Esophagus muscularis mucosa (tissue), 4 donors: ENCODE measurements at regions not wholly inside any gene's neighbourhood (a gene's known extent, or its start where the extent isn't known, plus 50 kb on each side); places are given as distances from the start of the nearest gene placed in this dataset.

ENCODE experiments used
- DNase-seq: peaks from one replicate; pipeline ENCODE4 v3.0.0-alpha.2; 2017; ENCODE audit errors: extremely low spot score
- H3K27ac ChIP-seq, 4 donors: fragments of 200-600 bp; sonication (generic); replicated peaks in 1 of 4; 1 replicate in 3 of 4; 2 replicates in 1 of 4; pipeline ENCODE4 v1.5.1; 2016 to 2019; ENCODE audit warnings: mild to moderate bottlenecking in 1 of 4
- H3K27me3 ChIP-seq, 4 donors: fragments of 200-600 bp; sonication (generic); one replicate each; pipeline versions ENCODE4 v1.5.1 to v1.6.0; 2016 to 2019
- H3K36me3 ChIP-seq, 4 donors: fragments of 200-600 bp; sonication (generic); one replicate each; pipeline ENCODE4 v1.5.1; 2016 to 2019
- H3K4me1 ChIP-seq, 4 donors: fragments of 200-600 bp; sonication (generic); one replicate each; pipeline ENCODE4 v1.5.1; 2016 to 2019
- H3K4me3 ChIP-seq, 4 donors: fragments of 200-600 bp; sonication (generic); 1 replicate in 2 of 4; 2 replicates in 2 of 4; pipeline ENCODE4 v1.5.1; 2016 to 2019; ENCODE audit warnings: mild to moderate bottlenecking in 4 of 4, moderate library complexity in 1 of 4
- H3K9me3 ChIP-seq, 4 donors: fragments of 200-600 bp; sonication (generic); 1 replicate in 3 of 4; 2 replicates in 1 of 4; pipeline ENCODE4 v1.5.1; 2016 to 2019
- CTCF ChIP-seq, 3 experiments: fragments of 200-600 bp in 2 of 3; fragments of 450-650 bp in 1 of 3; sonication (generic) in 2 of 3; IDR thresholded peaks; one replicate each; pipeline ENCODE4 v1.5.1; 2017 to 2019; ENCODE audit warnings: antibody characterized with exemption in 3 of 3, mild to moderate bottlenecking in 2 of 3, moderate library complexity in 1 of 3
- EP300 ChIP-seq: sonication (generic); formaldehyde crosslinking; IDR thresholded peaks from one replicate; pipeline ENCODE4 v1.6.1; 2017; ENCODE audit warnings: antibody characterized with exemption
- POLR2A ChIP-seq: fragments of 450-650 bp; IDR thresholded peaks from one replicate; pipeline ENCODE4 v1.6.1; 2017; ENCODE audit warnings: antibody characterized with exemption, moderate library complexity, mild to moderate bottlenecking, low read depth
- POLR2AphosphoS5 ChIP-seq, 2 donors: sonication (generic); formaldehyde crosslinking; IDR thresholded peaks; one replicate each; pipeline ENCODE4 v1.6.1; 2017; ENCODE audit warnings: antibody characterized with exemption in 2 of 2
- WGBS: methylation state at CpG from one replicate; pipeline ENCODE4 v1.1.5; 2018; 5-methylcytosine and 5-hydroxymethylcytosine counted together
- intact Hi-C: fragments of 100-400 bp; cut with DNase I; formaldehyde crosslinking; loops from one replicate; pipeline ENCODE4 v1.15.1; 2023

GRCh38 chr9:135015565-135015964 lies 71.9 kb upstream of the OLFM1 start:
- 64% methylated on average over 6 of the region's 6 CpGs for WGBS
- Histone ChIP-seq H3K27me3 (peaks cover 0 to 63% (median 0%) of the 10 kb centered on the region in 4 donors), H3K36me3 (no peaks in the 10 kb centered on the region), H3K27ac (no peak overlapping the region), H3K4me1 (no peaks in the 10 kb centered on the region), H3K4me3 (no peak overlapping the region), H3K9me3 (no peaks in the 10 kb centered on the region)
- TF ChIP-seq EP300: no peak
- no peak for TF ChIP-seq CTCF (IDR thresholded peaks at IDR 0.05)
- TF ChIP-seq POLR2AphosphoS5 (IDR thresholded peaks at IDR 0.05): no peak
- no peak for TF ChIP-seq POLR2A
- intact Hi-C loops: no loop called here
- no peak for DNase-seq

GRCh38 chr9:135016037-135016640 lies 71.3 kb upstream of the OLFM1 start:
- TF ChIP-seq CTCF (IDR thresholded peaks at IDR 0.05): no peak
- no peak overlapping the region for H3K4me3 ChIP-seq
- no peak for DNase-seq
- H3K27me3 ChIP-seq: peaks cover 0 to 63% (median 0%) of the 10 kb centered on the region in 4 donors
- intact Hi-C loops: no loop called here
- H3K4me1 ChIP-seq: no peaks in the 10 kb centered on the region
- no peaks in the 10 kb centered on the region for H3K9me3 ChIP-seq
- 84% methylated on average over 14 of the region's 14 CpGs for WGBS
- no peaks in the 10 kb centered on the region for H3K36me3 ChIP-seq
- H3K27ac ChIP-seq: no peak overlapping the region

- no peak for DNase-seq
- Histone ChIP-seq H3K36me3 (no peaks in the 10 kb centered on the region), H3K27ac (no peak overlapping the region), H3K4me3 (no peak overlapping the region), H3K4me1 (no peaks in the 10 kb centered on the region), H3K27me3 (peaks cover 0 to 69% (median 0%) of the 10 kb centered on the region in 4 donors), H3K9me3 (no peaks in the 10 kb centered on the region)
- WGBS: 49% methylated on average over 2 of the region's 10 CpGs
- intact Hi-C loops: no loop called here
- TF ChIP-seq POLR2AphosphoS5 (IDR thresholded peaks at IDR 0.05) (no peak), EP300 (no peak), POLR2A (no peak), CTCF (IDR thresholded peaks at IDR 0.05) (no peak)
These were observed 70.6 kb upstream of the OLFM1 start for GRCh38 chr9:135016876-135017275.

GRCh38 chr9:135017899-135018298 lies 69.6 kb upstream of the OLFM1 start:
- TF ChIP-seq POLR2AphosphoS5 (IDR thresholded peaks at IDR 0.05) (no peak), CTCF (IDR thresholded peaks at IDR 0.05) (no peak), POLR2A (no peak), EP300 (no peak)
- no peaks in the 10 kb centered on the region for H3K36me3 ChIP-seq
- H3K9me3 ChIP-seq: no peaks in the 10 kb centered on the region
- intact Hi-C loops: no loop called here
- H3K4me1 ChIP-seq: no peaks in the 10 kb centered on the region
- H3K27ac ChIP-seq: no peak overlapping the region
- 55% methylated on average over 4 of the region's 4 CpGs for WGBS
- no peak for DNase-seq
- no peak overlapping the region for H3K4me3 ChIP-seq
- peaks cover 0 to 61% (median 0%) of the 10 kb centered on the region in 4 donors for H3K27me3 ChIP-seq

- Histone ChIP-seq H3K27me3 (peaks cover 0 to 56% (median 0%) of the 10 kb centered on the region in 4 donors), H3K36me3 (no peaks in the 10 kb centered on the region), H3K4me1 (no peaks in the 10 kb centered on the region), H3K9me3 (no peaks in the 10 kb centered on the region), H3K27ac (no peak overlapping the region), H3K4me3 (no peak overlapping the region)
- DNase-seq: no peak
- 87% methylated on average over 13 of the region's 13 CpGs for WGBS
- no peak for TF ChIP-seq POLR2AphosphoS5 (IDR thresholded peaks at IDR 0.05)
- TF ChIP-seq EP300: no peak
- TF ChIP-seq POLR2A: no peak
- TF ChIP-seq CTCF (IDR thresholded peaks at IDR 0.05): no peak
- intact Hi-C loops: no loop called here
These were observed 69.1 kb upstream of the OLFM1 start for GRCh38 chr9:135018306-135018915.
